ENCODE measurements at regions not wholly inside any gene's neighbourhood (a gene's known extent, or its start where the extent isn't known, plus 50 kb on each side); places are given as distances from the start of the nearest gene placed in this dataset.

DNA sequence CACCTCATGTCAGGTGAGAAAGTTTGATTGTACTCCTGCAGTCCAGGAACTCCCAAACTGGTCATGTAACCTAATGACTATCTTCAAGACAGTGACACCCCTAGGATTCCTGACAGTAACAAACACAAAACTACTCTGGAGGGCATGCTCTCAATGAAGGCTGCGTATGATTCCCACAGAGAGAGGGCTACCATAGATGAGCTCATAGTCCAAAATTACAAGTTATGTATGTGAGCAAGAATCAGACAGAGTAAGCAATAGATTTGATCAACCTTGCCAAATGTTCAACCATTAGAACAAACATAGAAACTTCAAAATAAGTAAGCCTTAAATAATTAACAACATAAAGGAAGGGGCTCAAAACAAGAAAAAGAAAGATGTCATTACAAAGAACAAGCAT is 158.1 kb downstream of the COPRS start:
- TF ChIP-seq, protein P1, sequence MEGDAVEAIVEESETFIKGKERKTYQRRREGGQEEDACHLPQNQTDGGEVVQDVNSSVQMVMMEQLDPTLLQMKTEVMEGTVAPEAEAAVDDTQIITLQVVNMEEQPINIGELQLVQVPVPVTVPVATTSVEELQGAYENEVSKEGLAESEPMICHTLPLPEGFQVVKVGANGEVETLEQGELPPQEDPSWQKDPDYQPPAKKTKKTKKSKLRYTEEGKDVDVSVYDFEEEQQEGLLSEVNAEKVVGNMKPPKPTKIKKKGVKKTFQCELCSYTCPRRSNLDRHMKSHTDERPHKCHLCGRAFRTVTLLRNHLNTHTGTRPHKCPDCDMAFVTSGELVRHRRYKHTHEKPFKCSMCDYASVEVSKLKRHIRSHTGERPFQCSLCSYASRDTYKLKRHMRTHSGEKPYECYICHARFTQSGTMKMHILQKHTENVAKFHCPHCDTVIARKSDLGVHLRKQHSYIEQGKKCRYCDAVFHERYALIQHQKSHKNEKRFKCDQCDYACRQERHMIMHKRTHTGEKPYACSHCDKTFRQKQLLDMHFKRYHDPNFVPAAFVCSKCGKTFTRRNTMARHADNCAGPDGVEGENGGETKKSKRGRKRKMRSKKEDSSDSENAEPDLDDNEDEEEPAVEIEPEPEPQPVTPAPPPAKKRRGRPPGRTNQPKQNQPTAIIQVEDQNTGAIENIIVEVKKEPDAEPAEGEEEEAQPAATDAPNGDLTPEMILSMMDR (IDR thresholded peaks at IDR 0.05; ENCODE audit: control extremely low read depth in 1 of 3, insufficient read depth in 1 of 3, low read depth in 1 of 3, low read length in 3 of 3), result no peak
- TF ChIP-seq KDM1A (IDR thresholded peaks at IDR 0.05; ENCODE audit: borderline replicate concordance, low read length) (no peak), POLR2AphosphoS5 (IDR thresholded peaks at IDR 0.05; ENCODE audit: low read depth, low read length) (no peak), EZH2 (IDR thresholded peaks at IDR 0.05; ENCODE audit: low read depth, low read length, severe bottlenecking) (no peak), PHF8 (conservative IDR thresholded peaks at IDR 0.05; ENCODE audit: low read depth, low read length) (no peak), TCF12 (IDR thresholded peaks at IDR 0.05; ENCODE audit: low read depth, low read length) (no peak)

Data from H1 (cell line).